Left lung (tissue), 4 donors: ENCODE measurements at regions not wholly inside any gene's neighbourhood (a gene's known extent, or its start where the extent isn't known, plus 50 kb on each side); places are given as distances from the start of the nearest gene placed in this dataset.
"Not testable (repeated sequence)": the region's sequence is repeated elsewhere in the genome, so short reads cannot be mapped to it uniquely, and the experiment has no call there.

Experiments used
- ATAC-seq: fragments of 200-7000 bp; cut with Tn5 transposase; one replicate; pipeline ENCODE4 v1.9.1; 2020; ENCODE audit warnings: moderate library complexity
- DNase-seq, 4 donors: peaks; one replicate each; pipeline ENCODE4 v3.0.0-alpha.2; 2013 to 2020
- H3K27ac ChIP-seq, 2 donors: fragments of 200-600 bp; sonication (generic) in 1 of 2; one replicate each; pipeline versions ENCODE4 v1.5.0 to v1.8.0; 2020 to 2021
- H3K27me3 ChIP-seq, 2 donors: fragments of 200-600 bp; sonication (generic) in 1 of 2; one replicate each; pipeline versions ENCODE4 v1.5.0 to v1.8.0; 2020 to 2021
- H3K36me3 ChIP-seq, 2 donors: fragments of 200-600 bp; sonication (generic) in 1 of 2; one replicate each; pipeline versions ENCODE4 v1.5.0 to v1.8.0; 2020 to 2021
- H3K4me1 ChIP-seq, 2 donors: fragments of 200-600 bp; one replicate each; pipeline ENCODE4 v1.8.0; 2021
- H3K4me3 ChIP-seq, 2 donors: fragments of 200-600 bp; sonication (generic) in 1 of 2; one replicate each; pipeline versions ENCODE4 v1.5.0 to v1.8.0; 2020 to 2021; ENCODE audit warnings: mild to moderate bottlenecking in 1 of 2
- H3K9me3 ChIP-seq, 2 donors: fragments of 200-600 bp; sonication (generic) in 1 of 2; one replicate each; pipeline versions ENCODE4 v1.5.0 to v1.8.0; 2020 to 2021
- CTCF ChIP-seq, 2 donors: fragments of 200-600 bp; sonication (generic) in 1 of 2; IDR thresholded peaks; one replicate each; pipeline versions ENCODE4 v1.5.0 to v1.8.0; 2021; ENCODE audit warnings: antibody characterized with exemption in 2 of 2
- intact Hi-C, 2 donors: fragments of 100-400 bp; cut with DNase I; formaldehyde crosslinking; loops; one replicate each; pipeline versions ENCODE4 v1.11.2 to v1.14.2; 2022
- donor health status: DM: no; HTN: yes; CAD: no.
- donor health status: DM: no; HTN: no; CAD: no.

GRCh38 chr20:56916345-56916622 is 287.2 kb downstream of the TFAP2C start:
- no peak for DNase-seq
- H3K27me3 ChIP-seq: peaks cover 0 to 53% of the 10 kb centered on the region in 2 donors

GRCh38 chr20:56920041-56920440 is 290.9 kb downstream of the TFAP2C start:
- H3K4me3 ChIP-seq, H3K4me1 ChIP-seq, H3K9me3 ChIP-seq, H3K27ac ChIP-seq, H3K36me3 ChIP-seq, ATAC-seq, DNase-seq, intact Hi-C loops: not testable (repeated sequence)
- H3K27me3 ChIP-seq: peaks cover 20 to 64% of the 10 kb centered on the region in 2 donors

More at GRCh38 chr20:56916345-56916622, 287.2 kb downstream of the TFAP2C start:
- Histone ChIP-seq H3K4me3 (no peak overlapping the region), H3K9me3 (no peaks in the 10 kb centered on the region), H3K36me3 (no peaks in the 10 kb centered on the region), H3K27ac (no peak overlapping the region), H3K4me1 (no peaks in the 10 kb centered on the region)
- no peak for ATAC-seq
- intact Hi-C loops: no loop called here
- TF ChIP-seq CTCF (IDR thresholded peaks at IDR 0.05): no peak

GRCh38 chr20:56922497-56922896 is 293.4 kb downstream of the TFAP2C start:
- Histone ChIP-seq H3K4me3 (no peak overlapping the region), H3K27me3 (peaks cover 44 to 77% of the 10 kb centered on the region in 2 donors), H3K36me3 (no peaks in the 10 kb centered on the region), H3K9me3 (no peaks in the 10 kb centered on the region), H3K4me1 (peaks cover 0 to 6% of the 10 kb centered on the region in 2 donors), H3K27ac (no peak overlapping the region)
- DNase-seq: no peak
- ATAC-seq: no peak
- no peak for TF ChIP-seq CTCF (IDR thresholded peaks at IDR 0.05)
- intact Hi-C loops: no loop called here

GRCh38 chr20:56924292-56925081 is 295.4 kb downstream of the TFAP2C start:
- ATAC-seq (no peak), DNase-seq (no peak)
- intact Hi-C loops: no loop called here
- no peaks in the 10 kb centered on the region for H3K9me3 ChIP-seq
- no peak overlapping the region for H3K4me3 ChIP-seq
- peaks cover 0 to 6% of the 10 kb centered on the region in 2 donors for H3K4me1 ChIP-seq
- TF ChIP-seq CTCF (IDR thresholded peaks at IDR 0.05): no peak
- no peaks in the 10 kb centered on the region for H3K36me3 ChIP-seq
- peaks cover 63 to 97% of the 10 kb centered on the region in 2 donors for H3K27me3 ChIP-seq
- H3K27ac ChIP-seq: no peak overlapping the region

- no peak for TF ChIP-seq CTCF (IDR thresholded peaks at IDR 0.05)
- DNase-seq (peak in 1 of 4 donors; percentile 9), ATAC-seq (no peak)
- H3K27ac ChIP-seq: no peak overlapping the region
- peaks cover 70 to 99% of the 10 kb centered on the region in 2 donors for H3K27me3 ChIP-seq
- peaks cover 0 to 6% of the 10 kb centered on the region in 2 donors for H3K4me1 ChIP-seq
- H3K36me3 ChIP-seq: no peaks in the 10 kb centered on the region
- H3K9me3 ChIP-seq: no peaks in the 10 kb centered on the region
- intact Hi-C loops: no loop called here
- no peak overlapping the region for H3K4me3 ChIP-seq
Observed at GRCh38 chr20:56925082-56925830, 296.1 kb downstream of the TFAP2C start.
